ENCODE measurements at regions not wholly inside any gene's neighbourhood (a gene's known extent, or its start where the extent isn't known, plus 50 kb on each side); places are given as distances from the start of the nearest gene placed in this dataset.

GRCh38 chr20:6485351-6485750 lies 282.1 kb upstream of the BMP2 start:
- Histone ChIP-seq H3K4ac (replicated peaks; ENCODE audit: insufficient read length, low read depth, low read length) (no peak overlapping the region), H2BK5ac (ENCODE audit: low read depth, low read length) (no peak overlapping the region), H4K8ac (ENCODE audit: extremely low read depth, insufficient read depth, low read length) (no peak overlapping the region), H3K36me3 (ENCODE audit: control insufficient read depth in 2 of 4, insufficient read depth in 4 of 4, low read length in 3 of 4) (no peaks in the 10 kb centered on the region; a peak in 1 of 8 replicates), H3K27ac (ENCODE audit: low read depth, low read length) (no peak overlapping the region), H3K9me3 (ENCODE audit: insufficient read depth in 2 of 2, low read depth in 1 of 2, low read length in 1 of 2) (no peaks in the 10 kb centered on the region), H3K56ac (replicated peaks; ENCODE audit: insufficient read length, low read depth, low read length) (no peak overlapping the region), H4K5ac (ENCODE audit: insufficient read length, low read depth, low read length) (no peak overlapping the region), H2AK5ac (ENCODE audit: low read depth, low read length) (no peak overlapping the region), H4K91ac (replicated peaks; ENCODE audit: insufficient read length, low read length) (no peak overlapping the region), H3K4me3 (ENCODE audit: extremely low read depth in 1 of 4, insufficient read depth in 2 of 4, low read depth in 3 of 4, low read length in 4 of 4) (no peak overlapping the region), H3K27me3 (replicated peaks in 1 of 4; ENCODE audit: control insufficient read depth in 3 of 4, extremely low read depth in 1 of 4, insufficient read depth in 3 of 4, low read length in 3 of 4) (no peaks in the 10 kb centered on the region), H3K79me2 (ENCODE audit: control insufficient read depth in 1 of 2, insufficient read depth in 2 of 2, low read length in 2 of 2) (no peaks in the 10 kb centered on the region), H2BK120ac (replicated peaks; ENCODE audit: low read depth, low read length) (no peak overlapping the region), H2BK15ac (ENCODE audit: low read length) (no peak overlapping the region), H4K20me1 (replicated peaks in 1 of 2; ENCODE audit: control insufficient read depth in 1 of 2, insufficient read depth in 2 of 2, low read length in 2 of 2) (no peaks in the 10 kb centered on the region), H3K4me2 (ENCODE audit: insufficient read depth in 1 of 2, low read depth in 2 of 2, low read length in 2 of 2) (no peak overlapping the region), H3K18ac (ENCODE audit: extremely low read depth, low read length) (no peak overlapping the region), H3K14ac (ENCODE audit: insufficient read length) (no peak overlapping the region), H2BK20ac (ENCODE audit: low read length) (no peak overlapping the region), H3K4me1 (replicated peaks in 1 of 4; ENCODE audit: control insufficient read depth in 3 of 4, insufficient read depth in 4 of 4, low read length in 3 of 4) (peaks cover 0 to 4% (median 0%) of the 10 kb centered on the region in 4 experiments; a peak in 1 of 7 replicates), H2BK12ac (ENCODE audit: low read depth, low read length) (no peak overlapping the region), H3K79me1 (ENCODE audit: low read depth, low read length) (no peaks in the 10 kb centered on the region), H2AFZ (ENCODE audit: low read length) (no peak overlapping the region), H3K23ac (ENCODE audit: insufficient read length) (no peak overlapping the region), H3K23me2 (ENCODE audit: low read depth, low read length) (no peaks in the 10 kb centered on the region), H3K9ac (replicated peaks in 1 of 4; ENCODE audit: extremely low read depth in 1 of 4, low read depth in 3 of 4, low read length in 3 of 4) (no peak overlapping the region)
- ChIA-PET CTCF (ENCODE audit: partially characterized antibody) (no interaction called here), POLR2A (ENCODE audit: partially characterized antibody) (no interaction called here)
- FAIRE-seq (no peak), DNase-seq (ENCODE audit: low read depth in 1 of 2, low spot score in 2 of 2) (no peak)
- 90% methylated on average over 7 of the region's 7 CpGs; no CpG with 5 or more reads in 1 of the 2 experiments for WGBS, 2 experiments (ENCODE audit: extremely low coverage in 1 of 2, insufficient coverage in 1 of 2, insufficient read length in 1 of 2, insufficient replicate concordance in 2 of 2, low coverage in 1 of 2, low lambda C conversion rate in 2 of 2, missing lambda C conversion rate in 1 of 2)
- TF ChIP-seq POU5F1 (IDR thresholded peaks at IDR 0.05; ENCODE audit: low read depth, low read length) = no peak
- no peak for TF ChIP-seq POLR2A (IDR thresholded peaks at IDR 0.05; ENCODE audit: control extremely low read depth in 1 of 2, low read depth in 2 of 2, low read length in 2 of 2)
- no peak for TF ChIP-seq HDAC2 (IDR thresholded peaks at IDR 0.05; ENCODE audit: borderline replicate concordance in 1 of 2, low read depth in 2 of 2, low read length in 2 of 2)
- no peak for TF ChIP-seq RAD21 (IDR thresholded peaks at IDR 0.05 in 1 of 2, conservative IDR thresholded peaks at IDR 0.05 in 1 of 2; ENCODE audit: low read depth in 2 of 2, low read length in 2 of 2)
